BJ (cell line): ENCODE measurements at regions not wholly inside any gene's neighbourhood (a gene's known extent, or its start where the extent isn't known, plus 50 kb on each side); places are given as distances from the start of the nearest gene placed in this dataset.

Experiments
- CTCF ChIA-PET: fragments of 350-600 bp; formaldehyde crosslinking; extraction: SDS; loops from one replicate; lab custom pipeline; 2021; ENCODE audit warnings: antibody characterized with exemption, inconsistent platforms; lab: Yijun Ruan, JAX
- POLR2A ChIA-PET: fragments of 300-600 bp; sonication (Branson Sonifier 250); formaldehyde crosslinking; extraction: SDS; loops from one replicate; lab custom pipeline; 2021; ENCODE audit warnings: antibody characterized with exemption; lab: Charles Lee
- DNase-seq: peaks from one replicate; pipeline ENCODE4 v3.0.0-alpha.2; 2011; ENCODE audit warnings: low read depth
- H3K27me3 ChIP-seq: 2 replicates; pipeline ENCODE4 v1.6.0; 2011; ENCODE audit warnings: low read length; ENCODE audit not compliant: control insufficient read depth, insufficient read depth
- H3K36me3 ChIP-seq: 2 replicates; pipeline ENCODE4 v1.5.1; 2011; ENCODE audit warnings: low read length; ENCODE audit not compliant: control insufficient read depth, insufficient read depth
- H3K4me3 ChIP-seq: 2 replicates; pipeline ENCODE4 v1.5.1; 2011; ENCODE audit warnings: low read depth, mild to moderate bottlenecking, control low read depth, low read length
- CTCF ChIP-seq: IDR thresholded peaks from 2 replicates; pipeline ENCODE4 v1.5.1; 2011; ENCODE audit warnings: low read depth, mild to moderate bottlenecking, control low read depth, inconsistent platforms, low read length, moderate library complexity; ENCODE audit not compliant: insufficient read depth

GRCh38 chr5:159835548-159835947 lies 80.7 kb upstream of the ADRA1B start:
- Histone ChIP-seq H3K4me3 (no peak overlapping the region), H3K36me3 (no peaks in the 10 kb centered on the region), H3K27me3 (0 out of 2 replicates have a peak, but pooled peaks cover 4% of the 10 kb centered on the region)
- ChIA-PET POLR2A (no interaction called here), CTCF (interaction anchor here (0.8 to 1.9 kb wide), 3 partner anchors 9 to 18 kb away, joined by 3 to 6 read pairs (median 3); no protein-coding TSS in a partner anchor)
- no peak for DNase-seq
- no peak for TF ChIP-seq CTCF

GRCh38 chr5:159836691-159837090 lies 79.6 kb upstream of the ADRA1B start:
- no peak overlapping the region for H3K4me3 ChIP-seq
- H3K27me3 ChIP-seq, result 0 out of 2 replicates have a peak, but pooled peaks cover 4% of the 10 kb centered on the region
- no peak for DNase-seq
- CTCF ChIA-PET, result interaction anchor here (1.9 kb wide), 1 partner anchor 13 kb away, joined by 6 read pairs; no protein-coding TSS in a partner anchor
- POLR2A ChIA-PET, result no interaction called here
- TF ChIP-seq CTCF, result no peak
- no peaks in the 10 kb centered on the region for H3K36me3 ChIP-seq

GRCh38 chr5:159837860-159838259 lies 78.4 kb upstream of the ADRA1B start:
- POLR2A ChIA-PET, result no interaction called here
- DNase-seq, result no peak
- no peak for TF ChIP-seq CTCF
- CTCF ChIA-PET, result no interaction called here
- H3K36me3 ChIP-seq, result no peaks in the 10 kb centered on the region
- H3K4me3 ChIP-seq, result no peak overlapping the region
- 0 out of 2 replicates have a peak, but pooled peaks cover 4% of the 10 kb centered on the region for H3K27me3 ChIP-seq

- CTCF ChIA-PET, result interaction anchor here (0.7 kb wide), 1 partner anchor 13 kb away, joined by 3 read pairs; no protein-coding TSS in a partner anchor
- Histone ChIP-seq H3K36me3 (no peaks in the 10 kb centered on the region), H3K4me3 (no peak overlapping the region), H3K27me3 (no peaks in the 10 kb centered on the region)
- no peak for DNase-seq
- no peak for TF ChIP-seq CTCF
- POLR2A ChIA-PET, result no interaction called here
These were observed 77.6 kb upstream of the ADRA1B start for GRCh38 chr5:159838551-159839222.

GRCh38 chr5:159844267-159845121 lies 71.8 kb upstream of the ADRA1B start:
- H3K4me3 ChIP-seq, result no peak overlapping the region
- CTCF ChIA-PET, result interaction anchor here (0.7 kb wide), 1 partner anchor 9 kb away, joined by 3 read pairs; no protein-coding TSS in a partner anchor
- DNase-seq, result no peak
- H3K36me3 ChIP-seq, result no peaks in the 10 kb centered on the region
- TF ChIP-seq CTCF, result no peak
- no peaks in the 10 kb centered on the region for H3K27me3 ChIP-seq
- POLR2A ChIA-PET, result no interaction called here
